Stimulated activated effector memory CD8-positive, alpha-beta T cell treated with anti-CD3 and anti-CD28 coated beads, Interleukin-12 subunit alpha, Interleukin-12 subunit beta, amount 100 ng/mL, for 72 hours (primary cell): ENCODE measurements at regions not wholly inside any gene's neighbourhood (a gene's known extent, or its start where the extent isn't known, plus 50 kb on each side); places are given as distances from the start of the nearest gene placed in this dataset.

ENCODE experiments used
- ATAC-seq: fragments of 150-1000 bp; cut with Tn5 transposase; 2 replicates; pipeline ENCODE4 v1.10.0; 2021
- DNase-seq, 2 donors: peaks; one replicate each; pipeline ENCODE4 v3.0.0; 2021 to 2022; ENCODE audit warnings: low spot score in 2 of 2
- H3K27ac Mint-ChIP-seq: one replicate; pipeline ENCODE4 v1.8.0; 2022; ENCODE audit warnings: mild to moderate bottlenecking, mixed read lengths
- H3K36me3 Mint-ChIP-seq: one replicate; pipeline ENCODE4 v1.8.0; 2022; ENCODE audit warnings: mild to moderate bottlenecking, mixed read lengths
- H3K4me1 Mint-ChIP-seq: one replicate; pipeline ENCODE4 v1.8.0; 2022; ENCODE audit warnings: mixed read lengths
- H3K4me3 Mint-ChIP-seq: one replicate; pipeline ENCODE4 v1.8.0; 2022; ENCODE audit warnings: mild to moderate bottlenecking, mixed read lengths
- H3K9me3 Mint-ChIP-seq: one replicate; pipeline ENCODE4 v1.8.0; 2022; ENCODE audit warnings: mixed read lengths

- DNase-seq: no peak
- no peak for ATAC-seq
- no peaks in the 10 kb centered on the region for H3K36me3 Mint-ChIP-seq
- H3K27ac Mint-ChIP-seq: no peak overlapping the region
- no peaks in the 10 kb centered on the region for H3K4me1 Mint-ChIP-seq
- H3K4me3 Mint-ChIP-seq: no peak overlapping the region
- H3K9me3 Mint-ChIP-seq: peaks cover 2% of the 10 kb centered on the region
Observed at GRCh38 chr10:128421371-128422160, 295.3 kb upstream of the MKI67 start.

- no peak for DNase-seq
- Mint-ChIP-seq H3K27ac (no peak overlapping the region), H3K4me3 (no peak overlapping the region), H3K9me3 (peaks cover 2% of the 10 kb centered on the region), H3K36me3 (no peaks in the 10 kb centered on the region), H3K4me1 (no peaks in the 10 kb centered on the region)
- ATAC-seq: no peak
Observed at GRCh38 chr10:128422190-128422589, 296.0 kb upstream of the MKI67 start.

GRCh38 chr10:128422999-128423398 is 296.8 kb upstream of the MKI67 start:
- no peak for DNase-seq
- no peaks in the 10 kb centered on the region for H3K4me1 Mint-ChIP-seq
- H3K36me3 Mint-ChIP-seq: no peaks in the 10 kb centered on the region
- H3K27ac Mint-ChIP-seq: no peak overlapping the region
- H3K9me3 Mint-ChIP-seq: peaks cover 2% of the 10 kb centered on the region
- no peak for ATAC-seq
- H3K4me3 Mint-ChIP-seq: no peak overlapping the region

GRCh38 chr10:128429321-128429720 is 303.1 kb upstream of the MKI67 start:
- no peak overlapping the region for H3K27ac Mint-ChIP-seq
- no peak overlapping the region for H3K4me3 Mint-ChIP-seq
- no peaks in the 10 kb centered on the region for H3K4me1 Mint-ChIP-seq
- peaks cover 2% of the 10 kb centered on the region for H3K9me3 Mint-ChIP-seq
- no peak for ATAC-seq
- no peaks in the 10 kb centered on the region for H3K36me3 Mint-ChIP-seq
- DNase-seq: no peak

GRCh38 chr10:128429835-128430513 is 303.8 kb upstream of the MKI67 start:
- Mint-ChIP-seq H3K4me1 (no peaks in the 10 kb centered on the region), H3K9me3 (peaks cover 2% of the 10 kb centered on the region), H3K36me3 (no peaks in the 10 kb centered on the region), H3K27ac (no peak overlapping the region), H3K4me3 (no peak overlapping the region)
- no peak for ATAC-seq
- DNase-seq: no peak

GRCh38 chr10:128431083-128431482 is 304.9 kb upstream of the MKI67 start:
- H3K36me3 Mint-ChIP-seq: no peaks in the 10 kb centered on the region

GRCh38 chr10:128431506-128431905 is 305.3 kb upstream of the MKI67 start:
- Mint-ChIP-seq H3K9me3 (no peaks in the 10 kb centered on the region), H3K36me3 (no peaks in the 10 kb centered on the region), H3K4me3 (no peak overlapping the region), H3K4me1 (no peaks in the 10 kb centered on the region), H3K27ac (no peak overlapping the region)
- no peak for DNase-seq
- no peak for ATAC-seq

More at GRCh38 chr10:128431083-128431482, 304.9 kb upstream of the MKI67 start:
- no peaks in the 10 kb centered on the region for H3K4me1 Mint-ChIP-seq
- no peak overlapping the region for H3K27ac Mint-ChIP-seq
- no peak overlapping the region for H3K4me3 Mint-ChIP-seq
- ATAC-seq: no peak
- no peaks in the 10 kb centered on the region for H3K9me3 Mint-ChIP-seq
- DNase-seq: no peak

GRCh38 chr10:128432011-128432410 is 305.8 kb upstream of the MKI67 start:
- ATAC-seq (no peak), DNase-seq (no peak)
- H3K9me3 Mint-ChIP-seq: no peaks in the 10 kb centered on the region
- no peaks in the 10 kb centered on the region for H3K36me3 Mint-ChIP-seq
- H3K4me1 Mint-ChIP-seq: no peaks in the 10 kb centered on the region
- no peak overlapping the region for H3K27ac Mint-ChIP-seq
- H3K4me3 Mint-ChIP-seq: no peak overlapping the region

GRCh38 chr10:128432423-128432822 is 306.2 kb upstream of the MKI67 start:
- no peaks in the 10 kb centered on the region for H3K36me3 Mint-ChIP-seq
- DNase-seq (no peak), ATAC-seq (no peak)
- H3K4me1 Mint-ChIP-seq: no peaks in the 10 kb centered on the region
- H3K4me3 Mint-ChIP-seq: no peak overlapping the region
- no peak overlapping the region for H3K27ac Mint-ChIP-seq
- no peaks in the 10 kb centered on the region for H3K9me3 Mint-ChIP-seq

GRCh38 chr10:128435811-128436210 is 309.6 kb upstream of the MKI67 start:
- Mint-ChIP-seq H3K4me1 (no peaks in the 10 kb centered on the region), H3K36me3 (no peaks in the 10 kb centered on the region), H3K9me3 (peaks cover 6% of the 10 kb centered on the region), H3K4me3 (no peak overlapping the region), H3K27ac (no peak overlapping the region)
- DNase-seq: no peak
- no peak for ATAC-seq

- Mint-ChIP-seq H3K36me3 (no peaks in the 10 kb centered on the region), H3K9me3 (peaks cover 6% of the 10 kb centered on the region), H3K4me1 (no peaks in the 10 kb centered on the region), H3K27ac (no peak overlapping the region), H3K4me3 (no peak overlapping the region)
- DNase-seq: no peak
- no peak for ATAC-seq
Observed at GRCh38 chr10:128437786-128438345, 311.6 kb upstream of the MKI67 start.

GRCh38 chr10:128438417-128439063 is 312.3 kb upstream of the MKI67 start:
- Mint-ChIP-seq H3K4me1 (no peaks in the 10 kb centered on the region), H3K27ac (no peak overlapping the region), H3K9me3 (peaks cover 6% of the 10 kb centered on the region), H3K4me3 (no peak overlapping the region), H3K36me3 (no peaks in the 10 kb centered on the region)
- DNase-seq (no peak), ATAC-seq (no peak)

GRCh38 chr10:128440513-128441160 is 314.4 kb upstream of the MKI67 start:
- no peak overlapping the region for H3K27ac Mint-ChIP-seq
- H3K9me3 Mint-ChIP-seq: peaks cover 6% of the 10 kb centered on the region
- H3K4me3 Mint-ChIP-seq: no peak overlapping the region
- H3K4me1 Mint-ChIP-seq: no peaks in the 10 kb centered on the region
- no peak for ATAC-seq
- no peaks in the 10 kb centered on the region for H3K36me3 Mint-ChIP-seq
- DNase-seq: no peak

- H3K9me3 Mint-ChIP-seq: peaks cover 4% of the 10 kb centered on the region
- H3K36me3 Mint-ChIP-seq: no peaks in the 10 kb centered on the region
- H3K4me1 Mint-ChIP-seq: no peaks in the 10 kb centered on the region
- no peak overlapping the region for H3K27ac Mint-ChIP-seq
- DNase-seq (no peak), ATAC-seq (no peak)
- no peak overlapping the region for H3K4me3 Mint-ChIP-seq
Observed at GRCh38 chr10:128443925-128444518, 317.8 kb upstream of the MKI67 start.

GRCh38 chr10:128448796-128449195 is 322.6 kb upstream of the MKI67 start:
- Mint-ChIP-seq H3K4me3 (no peak overlapping the region), H3K36me3 (no peaks in the 10 kb centered on the region), H3K9me3 (peaks cover 4% of the 10 kb centered on the region), H3K4me1 (no peaks in the 10 kb centered on the region), H3K27ac (no peak overlapping the region)
- ATAC-seq: no peak
- DNase-seq: no peak
